GM21360 (cell line): ENCODE measurements at regions not wholly inside any gene's neighbourhood (a gene's known extent, or its start where the extent isn't known, plus 50 kb on each side); places are given as distances from the start of the nearest gene placed in this dataset.
"Not testable (repeated sequence)": the region's sequence is repeated elsewhere in the genome, so short reads cannot be mapped to it uniquely, and the experiment has no call there.

Experiments
- ATAC-seq: cut with Tn5 transposase; IDR thresholded peaks from one replicate; pipeline ENCODE4 v1.9.1; 2021; ENCODE audit warnings: mild to moderate bottlenecking, moderate library complexity; ENCODE audit not compliant: unreplicated experiment

- ATAC-seq = no peak
Measured at GRCh38 chr13:61358599-61358998, 57.0 kb downstream of the PCDH20 start.

- no peak for ATAC-seq
Measured at GRCh38 chr13:61350341-61350740, 65.3 kb downstream of the PCDH20 start.

- ATAC-seq = no peak
Measured at GRCh38 chr13:61339054-61339621, 76.5 kb downstream of the PCDH20 start.

- ATAC-seq = no peak
Measured at GRCh38 chr13:61316647-61317046, 99.0 kb downstream of the PCDH20 start.

GRCh38 chr13:61294467-61295191 is 121.0 kb downstream of the PCDH20 start:
- no peak for ATAC-seq

- no peak for ATAC-seq
Measured at GRCh38 chr13:61286148-61286745, 129.4 kb downstream of the PCDH20 start.

GRCh38 chr13:61277586-61278276 is 137.9 kb downstream of the PCDH20 start:
- ATAC-seq = no peak

GRCh38 chr13:61277088-61277487 is 138.6 kb downstream of the PCDH20 start:
- ATAC-seq = no peak

GRCh38 chr13:61276401-61276800 is 139.2 kb downstream of the PCDH20 start:
- no peak for ATAC-seq

GRCh38 chr13:61275736-61276135 is 139.9 kb downstream of the PCDH20 start:
- ATAC-seq = no peak

GRCh38 chr13:61275251-61275650 is 140.4 kb downstream of the PCDH20 start:
- ATAC-seq = no peak

- ATAC-seq = not testable (repeated sequence)
Measured at GRCh38 chr13:61266896-61267295, 148.8 kb downstream of the PCDH20 start.

GRCh38 chr13:61261746-61262472 is 153.7 kb downstream of the PCDH20 start:
- no peak for ATAC-seq

- no peak for ATAC-seq
Measured at GRCh38 chr13:61258185-61258584, 157.5 kb downstream of the PCDH20 start.

GRCh38 chr13:61255040-61255796 is 160.4 kb downstream of the PCDH20 start:
- ATAC-seq = no peak

- no peak for ATAC-seq
Measured at GRCh38 chr13:61253105-61253877, 162.4 kb downstream of the PCDH20 start.

GRCh38 chr13:61252213-61252612 is 163.4 kb downstream of the PCDH20 start:
- ATAC-seq = no peak

GRCh38 chr13:61247149-61247936 is 168.3 kb downstream of the PCDH20 start:
- ATAC-seq = peak; percentile 92

- no peak for ATAC-seq
Measured at GRCh38 chr13:61246351-61246750, 169.3 kb downstream of the PCDH20 start.
